Endothelial cell of umbilical vein (primary cell): ENCODE measurements at regions not wholly inside any gene's neighbourhood (a gene's known extent, or its start where the extent isn't known, plus 50 kb on each side); places are given as distances from the start of the nearest gene placed in this dataset.

ENCODE experiments used
- BruUV-seq: library from RNA; stranded (reverse); fragments of 400-500 nt; replicated peaks from 2 replicates; lab custom pipeline; 2021; lab: Mats Ljungman, UMichigan
- CTCF ChIA-PET: fragments of 300-600, 350-600 bp; sonication (Branson Sonifier 250); formaldehyde crosslinking; loops from one replicate; lab custom pipeline; 2021; ENCODE audit warnings: antibody characterized with exemption, inconsistent platforms; lab: Charles Lee
- POLR2A ChIA-PET: fragments of 300-600, 350-600 bp; sonication (Branson Sonifier 250); formaldehyde crosslinking; loops from one replicate; lab custom pipeline; 2021; ENCODE audit warnings: antibody characterized with exemption, inconsistent platforms; lab: Charles Lee
- DNase-seq: peaks from one replicate; pipeline ENCODE4 v3.0.0-alpha.2; 2011; ENCODE audit warnings: low read depth, low spot score
- FAIRE-seq: peaks from 2 replicates; lab custom pipeline; 2011; peaks lifted over from hg19 to GRCh38; lab: Jason Lieb, UNC
- H2AFZ ChIP-seq: 2 replicates; pipeline ENCODE4 v1.6.0; 2012; ENCODE audit warnings: low read depth, low read length, control low read depth, inconsistent platforms
- H3K27ac ChIP-seq: 2 replicates; pipeline ENCODE4 v1.5.1; 2011; ENCODE audit warnings: low read depth, mild to moderate bottlenecking, control low read depth, low read length, moderate library complexity; ENCODE audit not compliant: insufficient read depth
- H3K27me3 ChIP-seq, 2 experiments: 2 replicates each; pipeline versions ENCODE4 v1.6.0 to v1.6.1; 2011; ENCODE audit warnings: low read length in 2 of 2, mixed read lengths in 1 of 2; ENCODE audit not compliant: control insufficient read depth in 2 of 2, insufficient read depth in 2 of 2
- H3K36me3 ChIP-seq, 2 experiments: 2 replicates in 1 of 2; 3 replicates in 1 of 2; pipeline ENCODE4 v1.5.1; 2011; ENCODE audit warnings: low read length in 2 of 2, mild to moderate bottlenecking in 1 of 2, moderate library complexity in 1 of 2; ENCODE audit not compliant: control insufficient read depth in 2 of 2, insufficient read depth in 2 of 2; ENCODE audit errors: extremely low read depth in 1 of 2
- H3K4me1 ChIP-seq: 3 replicates; pipeline ENCODE4 v1.5.1; 2011; ENCODE audit warnings: mild to moderate bottlenecking, low read length; ENCODE audit not compliant: control insufficient read depth, insufficient read depth; ENCODE audit errors: extremely low read depth
- H3K4me2 ChIP-seq: 2 replicates; pipeline ENCODE4 v1.6.1; 2011; ENCODE audit warnings: low read length, control low read depth, mixed read lengths; ENCODE audit not compliant: insufficient read depth
- H3K4me3 ChIP-seq, 3 experiments: fragments of 200-600 bp in 1 of 3; sonication (generic), shearing (Covaris generic) in 1 of 3; replicated peaks in 1 of 3; 2 replicates each; pipeline ENCODE4 v1.5.1; 2011 to 2016; ENCODE audit warnings: control low read depth in 3 of 3, low read length in 3 of 3, mild to moderate bottlenecking in 2 of 3, inconsistent platforms in 1 of 3, low read depth in 1 of 3, moderate library complexity in 1 of 3; ENCODE audit not compliant: insufficient read depth in 1 of 3
- H3K79me2 ChIP-seq: 2 replicates; pipeline ENCODE4 v1.6.0; 2012; ENCODE audit warnings: low read length, inconsistent platforms; ENCODE audit not compliant: control insufficient read depth, insufficient read depth
- H3K9ac ChIP-seq: replicated peaks from 2 replicates; pipeline ENCODE3; 2011; ENCODE audit warnings: low read length, control low read depth; ENCODE audit not compliant: insufficient read depth; ENCODE audit errors: extremely low read depth
- H3K9me1 ChIP-seq: replicated peaks from 3 replicates; pipeline ENCODE4 v1.6.0; 2011; ENCODE audit warnings: mild to moderate bottlenecking, low read length; ENCODE audit not compliant: control insufficient read depth, insufficient read depth; ENCODE audit errors: extremely low read depth
- H3K9me3 ChIP-seq: replicated peaks from 2 replicates; pipeline ENCODE4 v1.5.1; 2012; ENCODE audit warnings: low read length, inconsistent platforms; ENCODE audit not compliant: control insufficient read depth, insufficient read depth
- H4K20me1 ChIP-seq: replicated peaks from 2 replicates; pipeline ENCODE3; 2011; ENCODE audit warnings: mild to moderate bottlenecking, low read length; ENCODE audit not compliant: control insufficient read depth, insufficient read depth; ENCODE audit errors: extremely low read depth
- CTCF ChIP-seq, 2 donors: IDR thresholded peaks; 1 replicate in 1 of 2; 2 replicates in 1 of 2; pipeline ENCODE4 v1.5.1; 2011; ENCODE audit warnings: low read length in 2 of 2, mild to moderate bottlenecking in 2 of 2, moderate library complexity in 2 of 2, control low read depth in 1 of 2, inconsistent platforms in 1 of 2, low read depth in 1 of 2; ENCODE audit not compliant: insufficient read depth in 1 of 2; ENCODE audit errors: extremely low read depth in 1 of 2
- FOS ChIP-seq: IDR thresholded peaks from 2 replicates; pipeline ENCODE4 v1.6.1; 2011; ENCODE audit warnings: mild to moderate bottlenecking, low read length, moderate library complexity, borderline replicate concordance; ENCODE audit not compliant: insufficient read depth
- JUN ChIP-seq: IDR thresholded peaks from 2 replicates; pipeline ENCODE4 v1.6.1; 2011; ENCODE audit warnings: borderline replicate concordance, low read depth; ENCODE audit not compliant: insufficient read length, insufficient read depth
- MYC ChIP-seq: IDR thresholded peaks from one replicate; pipeline ENCODE4 v1.6.1; 2011; ENCODE audit warnings: mild to moderate bottlenecking, low read depth, low read length
- POLR2A ChIP-seq: IDR thresholded peaks from 2 replicates; pipeline ENCODE4 v1.6.1; 2012; ENCODE audit warnings: low read depth, mild to moderate bottlenecking, control low read depth, low read length
- POLR2AphosphoS5 ChIP-seq: IDR thresholded peaks from 2 replicates; pipeline ENCODE4 v1.6.1; 2012; ENCODE audit warnings: low read depth, mild to moderate bottlenecking, control low read depth, low read length, moderate library complexity; ENCODE audit not compliant: insufficient read depth
- dilution Hi-C: fragments of 300-500 bp; cut with MboI; formaldehyde crosslinking; loops from one replicate; pipeline ENCODE4 v1.15.0; 2019; ENCODE audit warnings: low sequenced_read_pairs; ENCODE audit not compliant: extremely low pct_ligation_motif_present
- intact Hi-C: fragments of 100-400 bp; cut with micrococcal nuclease; formaldehyde crosslinking; loops from one replicate; pipeline ENCODE4 v1.10.0; 2022
- TF ChIP-seq, protein P1 (sequence below): IDR thresholded peaks from 2 replicates; pipeline ENCODE4 v1.6.1; 2011; ENCODE audit not compliant: insufficient read depth, insufficient read length

- ChIA-PET CTCF (interaction anchor here (0.7 to 1.9 kb wide), 4 partner anchors 12 to 267 kb away, joined by 3 to 4 read pairs (median 4); no protein-coding TSS in a partner anchor), POLR2A (no interaction called here)
- no TSS peak for BruUV-seq
- Histone ChIP-seq H3K9me1 (no peaks in the 10 kb centered on the region), H3K9ac (peak overlapping the region; percentile 86), H3K79me2 (no peaks in the 10 kb centered on the region), H3K9me3 (no peaks in the 10 kb centered on the region), H3K27me3 (no peaks in the 10 kb centered on the region), H3K36me3 (no peaks in the 10 kb centered on the region), H3K4me3 (no peak overlapping the region), H4K20me1 (no peaks in the 10 kb centered on the region), H2AFZ (no peak overlapping the region), H3K4me1 (peaks cover 49% of the 10 kb centered on the region), H3K27ac (peak overlapping the region; percentile 90), H3K4me2 (peak overlapping the region; percentile 25)
- FAIRE-seq = no peak
- TF ChIP-seq, protein P1, sequence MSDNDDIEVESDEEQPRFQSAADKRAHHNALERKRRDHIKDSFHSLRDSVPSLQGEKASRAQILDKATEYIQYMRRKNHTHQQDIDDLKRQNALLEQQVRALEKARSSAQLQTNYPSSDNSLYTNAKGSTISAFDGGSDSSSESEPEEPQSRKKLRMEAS = no peak
- TF ChIP-seq POLR2AphosphoS5 = peak; percentile 26
- no peak for TF ChIP-seq FOS
- peak; percentile 30 for TF ChIP-seq JUN
- no peak for TF ChIP-seq CTCF (IDR thresholded peaks at IDR 0.05; ENCODE audit: extremely low read depth in 1 of 2, insufficient read depth in 1 of 2, low read depth in 1 of 2, low read length in 2 of 2)
- TF ChIP-seq MYC = no peak
- TF ChIP-seq POLR2A = peak; percentile 44
- intact Hi-C loops = no loop called here
- peak; percentile 69 for DNase-seq
- dilution Hi-C loops = no loop called here
Observed at GRCh38 chr1:172935062-172935592, 115.6 kb downstream of the TNFSF18 start.
